CD14-positive monocyte (primary cell): ENCODE measurements at regions not wholly inside any gene's neighbourhood (a gene's known extent, or its start where the extent isn't known, plus 50 kb on each side); places are given as distances from the start of the nearest gene placed in this dataset.

Source experiments
- DNase-seq, 3 donors: peaks; one replicate each; pipeline ENCODE4 v3.0.0-alpha.2; 2011 to 2022
- H2AFZ ChIP-seq: 2 replicates; pipeline ENCODE4 v1.6.0; 2012; ENCODE audit warnings: mild to moderate bottlenecking, low read depth, low read length, inconsistent platforms; ENCODE audit not compliant: insufficient read depth, poor library complexity, severe bottlenecking
- H3K27ac ChIP-seq, 2 donors: 1 replicate in 1 of 2; 2 replicates in 1 of 2; pipeline ENCODE4 v1.5.1; 2012 to 2013; ENCODE audit warnings: low read length in 2 of 2, control low read depth in 1 of 2, inconsistent platforms in 1 of 2, low read depth in 1 of 2, mild to moderate bottlenecking in 1 of 2
- H3K27me3 ChIP-seq, 2 donors: one replicate each; pipeline versions ENCODE4 v1.6.0 to v1.6.1; 2011 to 2013; ENCODE audit warnings: low read length in 2 of 2; ENCODE audit not compliant: control insufficient read depth in 2 of 2, insufficient read depth in 2 of 2
- H3K36me3 ChIP-seq, 2 donors: replicated peaks in 1 of 2; 1 replicate in 1 of 2; 2 replicates in 1 of 2; pipeline versions ENCODE4 v1.5.1 to v1.6.1; 2012 to 2013; ENCODE audit warnings: low read length in 2 of 2, control low read depth in 1 of 2, inconsistent platforms in 1 of 2, mild to moderate bottlenecking in 1 of 2; ENCODE audit not compliant: insufficient read depth in 2 of 2, control insufficient read depth in 1 of 2
- H3K4me1 ChIP-seq, 2 donors: 1 replicate in 1 of 2; 2 replicates in 1 of 2; pipeline versions ENCODE4 v1.5.1 to v1.6.1; 2012 to 2013; ENCODE audit warnings: low read length in 2 of 2, control low read depth in 1 of 2, inconsistent platforms in 1 of 2, mild to moderate bottlenecking in 1 of 2, moderate library complexity in 1 of 2; ENCODE audit not compliant: insufficient read depth in 2 of 2, control insufficient read depth in 1 of 2
- H3K4me2 ChIP-seq: replicated peaks from 2 replicates; pipeline ENCODE3; 2012; ENCODE audit warnings: low read length, moderate library complexity, mild to moderate bottlenecking; ENCODE audit not compliant: poor library complexity, severe bottlenecking; ENCODE audit errors: extremely low read depth
- H3K4me3 ChIP-seq, 3 experiments: fragments of 200-600 bp in 1 of 3; sonication (generic) in 1 of 3; replicated peaks in 1 of 3; 1 replicate in 2 of 3; 2 replicates in 1 of 3; pipeline ENCODE4 v1.5.1; 2011 to 2013; ENCODE audit warnings: low read length in 3 of 3, mild to moderate bottlenecking in 3 of 3, control low read depth in 2 of 3, low read depth in 2 of 3, inconsistent platforms in 1 of 3, moderate library complexity in 1 of 3
- H3K79me2 ChIP-seq: 2 replicates; pipeline ENCODE4 v1.6.0; 2012; ENCODE audit warnings: mild to moderate bottlenecking, control low read depth, inconsistent platforms, low read length, moderate library complexity; ENCODE audit not compliant: insufficient read depth
- H3K9ac ChIP-seq: 2 replicates; pipeline ENCODE4 v1.6.0; 2017; ENCODE audit warnings: low read length, mild to moderate bottlenecking; ENCODE audit not compliant: insufficient read depth, poor library complexity, severe bottlenecking
- H3K9me3 ChIP-seq, 2 donors: replicated peaks in 1 of 2; 1 replicate in 1 of 2; 2 replicates in 1 of 2; pipeline versions ENCODE4 v1.5.1 to v1.6.1; 2012 to 2013; ENCODE audit warnings: low read length in 2 of 2, control low read depth in 1 of 2; ENCODE audit not compliant: control insufficient read depth in 1 of 2, insufficient read depth in 1 of 2
- H4K20me1 ChIP-seq: 2 replicates; pipeline ENCODE4 v1.6.0; 2012; ENCODE audit warnings: mild to moderate bottlenecking, low read length, control low read depth, moderate library complexity; ENCODE audit not compliant: insufficient read depth
- H3K27ac Mint-ChIP-seq, 7 donors: one replicate each; pipeline ENCODE4 v1.8.0; 2020; ENCODE audit warnings: mild to moderate bottlenecking in 7 of 7, mixed read lengths in 7 of 7, moderate library complexity in 6 of 7, inconsistent platforms in 2 of 7
- H3K27me3 Mint-ChIP-seq, 3 donors: one replicate each; pipeline ENCODE4 v1.8.0; 2021 to 2022; ENCODE audit warnings: low read depth in 3 of 3, mild to moderate bottlenecking in 3 of 3, mixed read lengths in 3 of 3, moderate library complexity in 3 of 3, inconsistent platforms in 1 of 3
- H3K36me3 Mint-ChIP-seq, 2 donors: one replicate each; pipeline ENCODE4 v1.8.0; 2020; ENCODE audit warnings: mixed read lengths in 2 of 2, inconsistent platforms in 1 of 2, mild to moderate bottlenecking in 1 of 2
- H3K4me1 Mint-ChIP-seq: one replicate; pipeline ENCODE4 v1.8.0; 2020; ENCODE audit warnings: mild to moderate bottlenecking, mixed read lengths
- H3K4me3 Mint-ChIP-seq, 2 donors: one replicate each; pipeline ENCODE4 v1.8.0; 2020; ENCODE audit warnings: mild to moderate bottlenecking in 2 of 2, mixed read lengths in 2 of 2, moderate library complexity in 1 of 2
- H3K9me3 Mint-ChIP-seq, 7 donors: one replicate each; pipeline ENCODE4 v1.8.0; 2020 to 2022; ENCODE audit warnings: mixed read lengths in 7 of 7, mild to moderate bottlenecking in 6 of 7, moderate library complexity in 6 of 7, inconsistent platforms in 2 of 7
- WGBS: methylation state at CpG from one replicate; pipeline ENCODE4 v1.1.5; 2013; ENCODE audit warnings: missing lambda C conversion rate; ENCODE audit not compliant: insufficient coverage; 5-methylcytosine and 5-hydroxymethylcytosine counted together
- intact Hi-C, 2 donors: fragments of 100-400 bp; cut with micrococcal nuclease; formaldehyde crosslinking; loops; one replicate each; pipeline versions ENCODE4 v1.15.0 to v1.15.1; 2023
- TF ChIP-seq, protein P1 (sequence below): fragments of 200-600 bp; IDR thresholded peaks from one replicate; pipeline ENCODE4 v1.8.0; 2022; ENCODE audit warnings: antibody characterized with exemption, mild to moderate bottlenecking

DNA sequence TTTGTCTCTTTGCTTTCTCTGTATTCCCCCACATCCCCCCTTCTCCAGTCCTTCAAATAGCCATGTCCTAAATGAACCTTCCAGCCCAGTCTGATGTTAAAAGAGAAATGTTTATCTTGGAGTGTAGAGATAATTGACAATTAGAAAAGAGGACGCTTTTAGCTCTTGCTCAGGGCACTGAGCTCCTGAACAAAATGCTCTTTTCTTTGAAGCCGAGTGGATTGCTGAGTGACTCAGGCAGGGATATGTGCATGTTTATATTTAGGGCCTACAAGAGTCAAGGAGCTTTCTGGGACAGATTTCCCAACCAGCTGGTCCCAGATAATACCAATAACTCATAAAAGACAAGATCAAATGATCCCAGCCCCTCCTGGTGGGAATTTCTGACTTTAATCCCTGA lies 88.0 kb upstream of the SETBP1 start:
- no peak overlapping the region for H3K9ac ChIP-seq
- H3K27me3 Mint-ChIP-seq = peaks cover 0 to 3% (median 1%) of the 10 kb centered on the region in 3 donors
- no peaks in the 10 kb centered on the region for H4K20me1 ChIP-seq
- no peak overlapping the region for H3K4me3 ChIP-seq
- H3K9me3 ChIP-seq = no peaks in the 10 kb centered on the region
- TF ChIP-seq, protein P1, sequence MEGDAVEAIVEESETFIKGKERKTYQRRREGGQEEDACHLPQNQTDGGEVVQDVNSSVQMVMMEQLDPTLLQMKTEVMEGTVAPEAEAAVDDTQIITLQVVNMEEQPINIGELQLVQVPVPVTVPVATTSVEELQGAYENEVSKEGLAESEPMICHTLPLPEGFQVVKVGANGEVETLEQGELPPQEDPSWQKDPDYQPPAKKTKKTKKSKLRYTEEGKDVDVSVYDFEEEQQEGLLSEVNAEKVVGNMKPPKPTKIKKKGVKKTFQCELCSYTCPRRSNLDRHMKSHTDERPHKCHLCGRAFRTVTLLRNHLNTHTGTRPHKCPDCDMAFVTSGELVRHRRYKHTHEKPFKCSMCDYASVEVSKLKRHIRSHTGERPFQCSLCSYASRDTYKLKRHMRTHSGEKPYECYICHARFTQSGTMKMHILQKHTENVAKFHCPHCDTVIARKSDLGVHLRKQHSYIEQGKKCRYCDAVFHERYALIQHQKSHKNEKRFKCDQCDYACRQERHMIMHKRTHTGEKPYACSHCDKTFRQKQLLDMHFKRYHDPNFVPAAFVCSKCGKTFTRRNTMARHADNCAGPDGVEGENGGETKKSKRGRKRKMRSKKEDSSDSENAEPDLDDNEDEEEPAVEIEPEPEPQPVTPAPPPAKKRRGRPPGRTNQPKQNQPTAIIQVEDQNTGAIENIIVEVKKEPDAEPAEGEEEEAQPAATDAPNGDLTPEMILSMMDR = no peak
- H3K27ac Mint-ChIP-seq = no peak overlapping the region
- no peaks in the 10 kb centered on the region for H3K27me3 ChIP-seq
- H3K4me1 Mint-ChIP-seq = peaks cover 5% of the 10 kb centered on the region
- no peak overlapping the region for H2AFZ ChIP-seq
- H3K4me2 ChIP-seq = no peak overlapping the region
- H3K4me3 Mint-ChIP-seq = no peak overlapping the region
- no peak overlapping the region for H3K27ac ChIP-seq
- no peak for DNase-seq
- intact Hi-C loops = no loop called here
- H3K79me2 ChIP-seq = no peaks in the 10 kb centered on the region
- H3K36me3 Mint-ChIP-seq = no peaks in the 10 kb centered on the region
- no peaks in the 10 kb centered on the region for H3K36me3 ChIP-seq
- WGBS = no CpG with 5 or more reads among the region's 2 CpGs
- no peaks in the 10 kb centered on the region for H3K9me3 Mint-ChIP-seq
- no peaks in the 10 kb centered on the region for H3K4me1 ChIP-seq

DNA sequence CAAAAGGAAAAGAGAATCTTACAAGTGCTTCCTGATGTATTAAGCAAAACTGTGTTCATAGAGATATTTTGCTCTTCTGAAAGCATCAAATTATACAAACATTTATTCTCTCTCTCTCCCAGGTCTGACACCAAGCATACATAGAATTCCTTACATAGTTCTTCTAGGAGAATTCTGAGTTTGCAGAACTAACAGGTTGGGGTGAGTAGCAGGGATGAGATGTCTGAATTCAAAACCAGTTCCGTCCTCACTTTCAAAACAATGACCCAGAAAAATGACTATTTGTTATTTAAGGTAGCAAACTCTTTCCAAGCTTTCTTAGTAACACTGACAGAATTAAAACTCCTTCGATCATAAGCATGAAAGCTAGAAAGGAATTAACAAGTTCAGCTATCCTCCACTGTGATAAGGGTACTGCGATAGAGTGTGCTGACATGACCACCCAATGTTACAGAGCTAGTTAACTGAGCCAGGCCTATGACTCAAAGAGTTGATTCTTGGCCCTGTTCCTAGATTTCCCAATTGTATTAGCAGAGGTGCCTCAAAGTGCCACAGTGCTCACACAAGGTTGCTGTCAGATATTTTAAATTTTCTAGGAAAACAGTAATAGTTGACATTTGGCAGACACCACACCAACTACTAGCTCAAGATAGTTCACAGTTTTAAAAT lies 85.8 kb upstream of the SETBP1 start:
- no peaks in the 10 kb centered on the region for H4K20me1 ChIP-seq
- H3K27me3 ChIP-seq = no peaks in the 10 kb centered on the region
- no peak for DNase-seq
- TF ChIP-seq, protein P1 = no peak
- 100% methylated on average over 1 of the region's 3 CpGs for whole genome bisulfite sequencing
- no peak overlapping the region for H3K4me2 ChIP-seq
- Mint-ChIP-seq H3K36me3 (no peaks in the 10 kb centered on the region), H3K4me1 (peaks cover 5% of the 10 kb centered on the region), H3K4me3 (no peak overlapping the region), H3K27me3 (peaks cover 0 to 3% (median 1%) of the 10 kb centered on the region in 3 donors), H3K9me3 (no peaks in the 10 kb centered on the region), H3K27ac (no peak overlapping the region)
- H3K4me1 ChIP-seq = no peaks in the 10 kb centered on the region
- no peak overlapping the region for H3K9ac ChIP-seq
- no peak overlapping the region for H3K4me3 ChIP-seq
- H3K9me3 ChIP-seq = no peaks in the 10 kb centered on the region
- H3K27ac ChIP-seq = no peak overlapping the region
- intact Hi-C loops = no loop called here
- H2AFZ ChIP-seq = no peak overlapping the region
- H3K36me3 ChIP-seq = no peaks in the 10 kb centered on the region
- no peaks in the 10 kb centered on the region for H3K79me2 ChIP-seq
